HT1080 (cell line): ENCODE measurements at regions not wholly inside any gene's neighbourhood (a gene's known extent, or its start where the extent isn't known, plus 50 kb on each side); places are given as distances from the start of the nearest gene placed in this dataset.
A peak's percentile ranks its signal among the peaks of the same experiment; 100 is the strongest.

Source experiments
- DNase-seq: peaks from one replicate; pipeline ENCODE4 v3.0.0-alpha.2; 2015; ENCODE audit warnings: low read depth

DNA sequence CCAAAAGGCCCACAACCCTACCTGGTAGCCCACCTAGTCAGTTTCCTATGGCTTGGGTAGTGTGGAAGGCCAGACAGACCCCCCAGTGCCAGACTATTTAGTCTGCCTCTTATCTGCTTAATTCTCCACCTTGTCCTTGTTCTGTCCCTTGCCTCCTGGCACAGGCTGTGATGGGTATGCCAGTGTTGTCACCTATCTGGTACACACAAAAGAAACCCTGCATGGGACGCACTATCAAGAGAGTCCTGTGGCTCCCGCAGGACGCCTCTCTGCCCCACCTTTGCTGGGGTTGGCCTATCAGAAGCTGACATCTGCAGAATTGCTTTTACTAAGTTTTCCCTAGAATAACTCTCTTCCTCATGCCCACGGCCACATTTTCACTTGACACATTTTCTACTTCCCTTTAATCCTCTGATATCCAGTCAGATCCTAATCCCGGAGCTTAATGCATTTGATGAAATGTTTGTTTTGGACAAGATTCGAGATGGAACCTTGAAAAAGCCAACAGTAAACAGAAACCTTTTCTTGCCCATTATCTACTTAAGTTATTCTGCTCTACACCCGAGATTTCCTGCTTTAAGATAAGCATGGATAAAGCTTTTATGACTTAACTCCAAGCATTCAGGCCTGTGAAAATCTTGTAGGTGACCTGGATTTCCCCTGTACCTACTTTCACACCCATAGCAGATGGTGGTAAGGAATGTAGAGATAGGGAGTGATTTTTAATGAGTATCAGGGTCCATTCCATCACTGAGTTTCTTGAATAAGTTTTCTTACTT lies 468.5 kb downstream of the ZNF608 start:
- DNase-seq: no peak

DNA sequence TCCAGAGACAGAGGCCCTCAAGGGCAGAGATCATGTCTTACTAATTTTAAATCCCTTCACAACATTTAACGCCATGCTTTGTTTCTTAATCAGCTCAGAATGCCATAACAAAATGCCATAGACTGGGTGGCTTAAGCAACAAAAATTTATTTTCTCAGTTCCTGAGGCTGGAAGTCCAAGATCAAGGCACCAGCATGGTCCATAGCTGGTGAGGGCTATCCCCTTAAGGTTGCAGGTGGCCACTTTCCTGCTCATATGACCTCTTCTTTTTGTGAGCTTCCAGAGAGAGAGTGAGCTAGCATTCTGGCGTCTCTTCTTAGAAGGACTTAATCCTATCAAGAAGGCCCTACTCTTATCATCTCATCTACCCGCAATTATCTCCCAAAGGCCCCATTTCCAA lies 470.3 kb downstream of the ZNF608 start:
- no peak for DNase-seq

DNA sequence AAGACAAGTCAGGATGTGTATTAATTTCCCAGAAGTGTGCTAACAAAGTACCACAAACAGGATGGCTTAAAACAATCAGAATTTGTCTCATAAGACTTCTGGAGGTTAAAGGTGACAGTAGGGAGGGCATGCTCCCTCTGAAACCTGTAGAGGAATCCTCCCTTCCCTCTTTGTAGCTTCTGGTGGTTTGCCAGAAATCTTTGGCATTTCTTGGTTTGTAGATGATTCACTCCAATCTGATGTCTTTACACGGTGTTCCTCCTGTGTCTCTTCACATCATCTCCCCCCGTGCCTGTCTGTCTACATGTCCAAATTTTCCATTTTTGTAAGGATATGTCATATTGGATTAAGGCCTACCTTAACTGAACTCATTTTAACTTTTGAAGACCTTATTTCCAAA lies 471.5 kb downstream of the ZNF608 start:
- peak; percentile 28 for DNase-seq

DNA sequence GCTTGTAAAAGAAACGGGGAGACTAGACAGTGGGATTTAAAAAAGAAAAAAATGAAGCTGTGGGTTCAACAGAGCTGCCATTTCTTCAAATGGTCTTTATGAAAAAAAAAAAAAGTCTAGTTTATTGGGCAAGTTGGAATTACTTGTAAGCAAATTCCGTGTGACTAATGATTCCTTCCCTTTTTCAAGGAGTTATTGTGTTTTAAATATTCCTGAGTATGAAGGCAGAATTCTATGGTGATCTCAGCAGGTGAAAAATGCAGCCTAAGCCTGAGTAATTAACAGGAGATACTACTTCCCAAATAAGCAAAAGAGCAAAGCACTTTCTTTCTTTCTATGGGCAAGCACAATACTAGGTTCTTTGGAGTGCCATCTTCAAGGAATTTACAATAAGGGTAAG lies 481.9 kb downstream of the ZNF608 start:
- DNase-seq: no peak

DNA sequence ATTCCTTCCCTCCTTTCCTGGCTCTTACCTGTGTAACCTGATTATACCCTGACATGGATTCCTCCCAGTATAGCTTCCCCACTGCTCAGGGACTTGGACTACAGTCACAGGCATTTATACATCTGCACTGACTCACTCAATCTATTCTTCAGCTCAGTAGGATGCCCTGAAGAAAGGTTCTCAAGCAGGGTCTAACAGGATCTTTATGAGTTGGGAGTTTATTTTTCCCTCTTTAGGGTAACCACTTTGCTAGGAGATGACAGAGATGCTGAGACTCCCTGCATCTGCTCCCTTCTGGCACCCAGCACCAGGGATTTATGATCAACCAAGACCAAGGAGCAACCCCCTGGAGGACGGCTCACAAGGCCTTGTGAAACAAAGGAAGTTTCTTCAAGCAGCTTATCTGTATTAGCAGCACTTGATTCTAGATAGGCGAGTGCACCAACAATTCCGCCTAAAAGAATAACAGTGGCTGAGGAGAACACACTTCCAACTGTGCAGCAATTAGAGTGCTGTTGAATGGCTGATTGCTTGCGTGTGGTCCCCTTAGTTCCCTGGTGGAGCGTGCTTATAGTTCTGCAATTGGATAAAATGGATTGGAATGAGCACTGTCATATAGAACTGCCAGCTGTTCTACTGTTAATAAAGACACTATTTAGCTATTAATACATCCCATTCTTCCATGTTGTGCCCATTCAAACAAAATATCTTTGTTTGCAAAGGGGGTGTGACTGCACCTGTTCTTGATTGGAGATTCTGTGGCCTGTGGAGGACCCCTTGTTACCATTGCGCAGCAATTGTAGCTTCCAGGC lies 482.6 kb downstream of the ZNF608 start:
- no peak for DNase-seq

DNA sequence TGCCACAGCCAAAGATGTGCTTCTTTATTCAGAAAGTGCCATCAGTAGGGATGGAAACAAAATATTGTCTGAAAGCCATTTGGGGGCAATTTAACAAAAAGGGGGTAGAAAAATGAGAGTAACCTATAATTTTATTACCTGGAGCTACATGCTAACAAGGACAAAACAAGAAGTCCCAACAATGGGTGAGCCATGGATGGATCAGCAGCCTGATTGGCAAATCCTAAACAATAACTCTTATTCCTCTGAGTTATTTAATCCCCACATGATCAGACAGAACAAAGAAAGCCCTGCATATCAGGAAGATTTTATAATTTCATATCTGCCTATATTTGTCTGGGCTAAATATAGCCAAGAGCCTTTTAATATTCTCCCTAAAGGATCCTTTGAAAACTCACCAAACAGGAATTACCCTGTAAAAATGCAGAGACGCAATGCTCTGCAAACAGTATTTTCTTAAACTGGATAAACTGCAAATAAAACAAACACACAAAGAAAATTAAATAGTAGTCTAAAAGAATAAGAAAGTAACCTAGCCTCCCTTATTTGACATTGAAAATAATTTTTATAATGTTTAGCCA lies 483.4 kb downstream of the ZNF608 start:
- no peak for DNase-seq

DNA sequence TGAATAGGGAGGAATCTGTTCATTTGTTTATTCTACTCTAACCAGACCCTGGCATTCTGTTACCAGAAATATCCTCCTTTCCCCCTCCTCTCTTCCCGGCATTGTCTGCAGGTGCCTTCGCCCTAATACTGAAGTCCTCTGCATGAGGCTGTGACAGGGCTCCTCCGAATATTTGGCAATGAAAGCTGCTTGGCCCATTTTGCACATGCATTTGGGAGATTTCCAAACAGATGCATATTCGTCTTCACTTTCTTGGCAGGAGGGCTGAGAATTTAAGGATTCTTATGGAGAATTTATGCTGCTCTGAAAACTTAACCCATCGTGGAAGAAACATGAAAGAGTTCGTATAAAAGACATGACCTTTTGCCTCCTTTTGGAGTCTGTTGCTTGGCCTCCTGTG lies 484.0 kb downstream of the ZNF608 start:
- no peak for DNase-seq

DNA sequence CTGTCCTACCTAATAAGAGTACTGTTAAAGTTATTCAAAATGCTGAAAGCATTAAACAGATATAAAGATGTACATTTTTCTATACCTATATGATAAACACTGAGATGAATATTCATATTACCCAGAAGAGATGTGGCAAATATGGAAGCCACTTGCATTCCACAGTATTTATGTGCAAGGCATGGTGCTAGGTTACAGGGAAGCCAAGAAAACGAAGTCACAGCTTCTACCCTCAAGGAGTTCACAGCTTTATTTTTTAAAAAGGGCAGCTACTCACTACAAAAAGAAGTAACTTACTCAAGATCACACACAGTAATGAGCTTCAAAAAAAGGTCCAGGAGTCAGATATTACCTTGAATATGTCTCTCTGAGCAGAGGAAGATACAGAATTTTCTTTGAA lies 484.6 kb downstream of the ZNF608 start:
- DNase-seq: no peak

DNA sequence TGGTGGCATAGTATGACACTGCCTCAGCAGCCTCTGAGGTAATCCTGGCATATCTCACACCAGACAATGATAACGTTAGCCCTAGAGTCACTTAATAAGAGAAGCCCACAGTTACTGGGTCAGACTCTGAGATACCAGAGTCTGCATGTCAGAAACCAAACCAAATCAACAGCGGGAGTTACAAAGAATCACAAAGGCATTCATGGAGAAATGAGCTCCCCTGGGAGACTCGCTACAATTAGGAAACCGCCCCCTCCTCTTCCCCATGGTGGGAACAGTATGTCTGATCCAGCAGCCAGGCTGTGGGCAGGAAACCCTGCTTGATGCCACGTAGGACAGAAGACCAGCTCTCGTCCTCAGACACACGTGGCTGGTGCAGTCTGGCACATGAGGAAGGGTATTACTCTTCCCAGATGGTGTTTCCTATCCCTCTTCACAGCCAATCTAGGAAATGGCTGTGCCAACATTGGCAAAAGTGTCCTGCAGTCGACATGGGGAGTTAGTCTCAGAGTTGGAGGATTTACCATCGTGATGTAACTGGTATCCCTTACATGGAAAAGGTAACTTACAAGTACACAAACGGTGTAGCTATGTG lies 485.4 kb downstream of the ZNF608 start:
- no peak for DNase-seq

DNA sequence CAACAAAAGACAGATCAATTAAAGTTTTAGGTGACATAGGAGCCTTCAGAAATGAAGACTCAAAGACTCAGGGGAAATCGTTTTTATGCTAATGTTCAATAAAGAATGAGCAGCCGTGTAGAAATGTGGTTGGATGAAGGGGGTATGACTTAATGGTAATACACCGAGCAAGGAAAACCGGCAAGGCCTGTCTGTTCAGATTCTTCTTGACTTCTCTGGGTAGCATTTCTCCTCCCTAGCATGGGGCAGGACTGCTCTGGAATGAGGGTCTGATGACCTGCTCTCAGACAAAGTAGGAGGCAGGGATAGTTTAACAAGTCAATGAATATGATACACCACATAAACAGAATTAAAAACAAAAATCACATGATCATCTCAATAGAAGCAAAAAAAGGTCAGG lies 487.4 kb downstream of the ZNF608 start:
- no peak for DNase-seq

DNA sequence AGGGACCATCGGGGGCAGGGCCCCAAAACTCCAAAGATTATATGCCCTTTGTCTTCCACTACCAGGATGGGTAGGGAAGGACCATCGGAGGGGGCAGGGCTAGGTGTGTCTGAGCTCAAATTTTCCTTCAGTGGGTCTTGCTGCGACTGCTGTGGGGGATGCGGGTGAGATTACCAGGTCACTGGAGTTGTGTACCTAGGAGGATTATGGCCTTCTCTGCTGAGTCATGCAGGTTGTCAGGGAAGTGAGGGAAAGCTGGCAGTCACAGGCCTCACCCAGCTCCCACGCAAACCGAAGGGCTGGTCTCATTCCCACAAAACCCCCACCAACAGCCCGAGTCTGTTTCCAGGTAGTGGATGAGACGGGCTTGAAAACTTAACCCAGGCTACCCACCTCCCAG lies 489.4 kb downstream of the ZNF608 start:
- DNase-seq: no peak

DNA sequence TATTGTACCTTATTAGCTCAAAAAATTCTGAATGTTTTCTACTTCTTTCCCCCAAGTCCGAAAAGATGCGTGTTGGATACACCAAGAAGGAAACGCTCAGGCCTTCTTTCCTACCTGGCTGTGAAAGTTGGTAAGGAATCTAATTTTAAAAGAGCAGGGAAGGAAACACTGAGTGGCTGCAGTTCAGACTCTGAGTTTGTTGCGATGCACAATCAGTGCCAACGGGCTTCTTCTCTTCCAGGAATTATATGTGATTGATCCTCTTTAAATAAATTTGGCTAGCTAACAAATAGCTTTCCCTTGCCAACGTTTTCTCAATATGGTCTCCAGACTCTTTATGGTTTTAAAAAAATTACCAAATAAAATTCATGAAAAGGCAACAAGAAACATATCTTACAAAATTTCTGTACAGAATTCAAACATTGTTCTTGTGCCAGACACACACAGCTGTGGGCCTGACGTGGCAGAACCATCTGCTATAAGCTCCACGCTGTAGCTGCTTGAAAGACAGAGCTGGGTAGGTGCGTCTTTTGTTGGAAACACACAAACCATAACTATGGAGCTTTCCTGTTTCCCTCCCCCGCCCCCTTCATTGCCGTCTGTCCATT lies 493.1 kb downstream of the ZNF608 start:
- DNase-seq: no peak

DNA sequence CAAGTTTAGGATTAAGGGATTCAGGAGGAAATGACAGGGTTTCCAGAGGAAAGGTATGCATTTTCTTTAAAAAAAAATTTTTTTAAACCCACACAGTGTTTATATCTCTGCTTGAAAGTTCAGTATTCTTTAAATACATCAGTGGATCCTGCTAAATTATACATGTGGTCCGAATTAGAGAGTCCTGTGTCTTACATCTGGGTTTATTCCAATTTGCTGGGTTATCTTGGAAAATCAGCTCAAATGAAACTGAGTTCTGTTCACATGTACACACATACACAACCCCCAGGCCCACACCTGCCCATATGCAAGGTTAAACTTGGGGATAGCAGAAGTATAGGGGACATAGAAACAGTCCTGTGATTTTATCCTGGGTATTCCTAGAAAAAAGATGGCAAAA lies 493.7 kb downstream of the ZNF608 start:
- DNase-seq: no peak

DNA sequence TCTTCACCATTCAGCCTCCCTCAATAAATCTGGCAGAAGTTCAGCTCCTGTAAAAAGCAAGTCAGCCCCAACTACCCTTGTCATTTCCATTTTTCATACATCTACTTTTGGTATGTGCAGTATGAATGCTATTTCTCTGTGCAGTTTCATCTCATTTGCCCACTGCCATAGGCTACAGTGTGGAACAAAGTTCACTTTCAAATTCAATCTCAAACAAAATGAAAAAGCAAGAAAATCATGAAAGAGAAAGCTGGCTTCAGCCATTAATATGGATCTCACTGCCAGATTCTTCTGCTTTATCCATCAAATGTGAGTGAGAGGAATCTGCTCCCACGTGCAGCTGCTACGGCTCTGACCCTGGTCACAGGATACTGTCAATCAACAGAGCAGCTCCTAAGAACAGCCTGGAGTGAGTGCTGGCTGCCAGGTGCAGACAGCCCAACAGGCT lies 494.2 kb downstream of the ZNF608 start:
- no peak for DNase-seq

DNA sequence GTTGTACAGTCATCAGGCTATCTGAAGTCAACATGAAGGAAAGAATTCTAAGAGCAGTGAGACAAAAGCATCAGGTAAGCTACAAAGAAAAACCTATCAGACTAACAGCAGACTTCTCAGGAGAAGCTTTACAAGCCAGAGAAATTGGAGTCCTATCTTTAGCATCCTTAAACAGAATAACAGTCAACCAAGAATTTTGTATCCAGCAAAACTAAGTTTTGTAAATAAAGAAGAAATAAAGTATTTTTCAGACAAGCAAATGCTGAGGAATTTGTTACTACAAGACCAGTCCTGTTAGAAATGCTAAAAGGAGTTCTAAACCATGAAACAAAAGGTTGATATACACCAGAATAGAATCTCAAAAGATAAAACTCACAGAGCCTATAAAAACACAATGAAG lies 501.2 kb downstream of the ZNF608 start:
- no peak for DNase-seq

DNA sequence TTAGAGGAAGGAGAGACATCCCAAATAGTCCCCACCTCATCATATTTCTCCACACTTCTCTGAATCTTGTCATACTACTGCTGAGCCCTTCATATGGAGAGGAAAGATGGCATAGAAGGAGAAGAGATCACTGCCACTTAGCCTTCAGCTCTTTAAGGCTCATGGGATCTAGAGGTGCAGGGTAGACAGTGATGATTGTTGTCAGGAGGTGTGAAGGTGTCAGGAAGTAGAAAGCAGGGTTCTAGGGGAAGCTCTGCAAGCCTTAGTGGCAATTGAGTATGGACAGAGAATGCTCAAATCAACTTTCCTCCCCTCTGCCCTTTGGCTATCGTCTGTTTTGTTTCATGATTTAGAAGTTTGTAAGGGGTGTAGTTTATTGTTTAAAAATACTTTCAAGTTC lies 505.7 kb downstream of the ZNF608 start:
- DNase-seq: no peak

DNA sequence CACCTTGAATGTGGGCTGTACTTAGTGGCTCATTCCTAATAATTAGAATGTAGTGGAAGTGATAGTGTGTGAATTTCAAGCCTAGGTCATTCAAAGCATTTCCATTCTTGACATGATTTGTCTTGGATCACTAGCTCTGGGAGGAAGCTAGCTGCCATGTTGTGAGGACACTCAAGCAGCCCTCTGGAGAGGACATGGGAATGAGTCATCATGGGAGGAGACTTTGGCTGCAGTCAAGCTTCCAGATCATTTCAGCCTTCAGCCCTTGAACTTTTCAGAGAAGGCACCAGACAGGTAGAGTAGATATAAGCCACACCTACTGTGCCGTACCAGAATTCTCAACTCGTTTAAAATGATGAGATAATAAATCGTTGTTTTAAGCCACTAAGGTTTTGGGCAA lies 506.9 kb downstream of the ZNF608 start:
- no peak for DNase-seq

DNA sequence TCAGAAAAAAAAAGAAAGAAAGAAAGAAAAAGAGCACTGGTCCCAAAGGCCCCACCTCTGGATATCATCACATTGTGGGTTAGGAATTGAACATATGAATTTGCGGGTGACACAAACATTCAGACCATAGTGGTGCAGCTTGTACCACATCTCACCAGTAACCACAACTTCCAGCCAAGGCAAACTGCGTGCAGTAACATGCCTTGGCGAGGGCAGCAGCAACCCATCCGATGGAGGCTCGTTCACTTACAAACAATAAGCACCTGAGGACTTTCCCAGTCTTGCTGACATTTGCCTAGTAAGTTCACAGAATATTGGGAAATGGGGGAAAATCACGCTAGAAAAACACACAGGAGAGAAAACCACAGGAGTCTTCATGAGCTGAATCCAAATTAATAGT lies 508.1 kb downstream of the ZNF608 start:
- no peak for DNase-seq

DNA sequence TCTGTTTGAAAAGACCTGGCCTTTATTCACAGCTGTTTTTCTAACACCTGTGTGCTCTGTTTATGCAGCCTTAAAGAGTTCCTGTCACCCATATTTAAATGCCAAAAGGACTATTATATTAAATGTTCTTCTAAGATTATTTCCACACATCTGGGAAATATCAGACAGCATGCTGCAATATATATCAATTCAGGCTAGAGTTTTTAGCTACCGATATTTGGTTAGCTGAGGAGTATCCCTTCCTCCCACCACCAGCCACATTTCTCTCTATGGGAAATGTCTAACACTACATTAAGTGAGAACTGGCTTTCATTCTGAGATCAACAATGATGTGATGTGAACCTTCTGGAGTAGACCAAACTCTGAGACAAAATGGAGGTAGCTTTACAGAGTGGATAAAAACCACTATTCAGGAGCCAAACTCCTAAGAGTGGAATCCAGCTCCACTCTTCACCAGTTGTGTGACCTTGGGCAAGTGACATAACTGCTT lies 509.2 kb downstream of the ZNF608 start:
- no peak for DNase-seq

DNA sequence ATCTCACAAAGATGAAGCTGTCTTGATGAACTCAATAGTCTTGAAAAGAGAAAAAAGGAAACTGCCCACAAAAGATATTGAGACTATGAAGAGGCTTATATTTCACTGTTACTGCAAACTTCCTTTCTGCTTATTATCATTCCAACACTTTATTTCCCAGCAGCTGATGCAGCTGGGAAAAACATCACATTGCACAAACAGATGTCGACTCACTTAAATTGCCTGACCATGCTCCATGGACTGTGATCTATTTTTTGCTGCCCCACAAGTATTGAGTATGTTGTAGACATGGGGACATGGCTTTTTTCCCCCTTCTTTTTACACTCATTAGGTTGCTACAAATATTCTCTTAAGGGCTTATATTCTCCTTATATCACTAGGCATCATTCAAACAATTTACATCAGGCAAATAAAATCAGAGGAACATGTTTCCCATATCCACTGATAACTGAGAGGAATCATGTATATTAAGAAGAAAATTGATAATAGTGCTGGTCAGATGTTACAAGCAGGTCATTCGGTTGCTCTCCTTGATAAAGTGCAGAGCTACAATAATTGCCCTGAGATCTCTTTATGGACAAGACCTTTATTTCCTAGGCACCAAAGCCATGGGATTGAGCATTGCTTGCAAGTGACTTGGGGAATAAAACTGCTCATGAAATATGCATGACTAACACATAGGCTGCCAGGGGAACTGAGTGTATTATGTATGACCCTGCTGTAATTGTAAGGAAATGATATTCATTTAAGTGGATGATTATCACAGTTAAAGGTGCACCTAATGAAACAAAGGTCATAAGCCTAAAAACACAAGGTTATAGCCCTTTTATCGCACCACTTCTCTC lies 509.9 kb downstream of the ZNF608 start:
- no peak for DNase-seq

DNA sequence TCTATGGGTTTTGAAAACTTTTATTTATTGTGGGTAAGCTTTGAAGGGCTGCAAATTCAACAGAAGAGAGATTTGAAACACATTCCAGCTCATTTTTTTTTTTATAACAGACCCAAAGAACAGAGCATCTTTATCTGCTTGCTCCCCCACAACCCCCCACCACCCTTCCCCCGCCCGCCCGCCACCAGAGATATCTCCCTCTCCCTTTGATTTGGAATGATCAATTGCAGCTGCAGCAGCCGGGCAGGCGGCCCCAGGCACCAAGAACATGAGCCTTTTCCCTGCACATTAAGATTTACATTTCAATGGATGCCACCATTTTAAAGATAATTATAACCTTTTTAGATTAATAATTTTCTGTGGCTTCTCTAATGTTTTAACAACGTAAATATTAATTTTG lies 510.9 kb downstream of the ZNF608 start:
- no peak for DNase-seq
